HG02885 (cell line): ENCODE measurements at regions not wholly inside any gene's neighbourhood (a gene's known extent, or its start where the extent isn't known, plus 50 kb on each side); places are given as distances from the start of the nearest gene placed in this dataset.
A peak's percentile ranks its signal among the peaks of the same experiment; 100 is the strongest.

Source experiments
- ATAC-seq: cut with Tn5 transposase; IDR thresholded peaks from one replicate; pipeline ENCODE4 v1.9.1; 2021; ENCODE audit warnings: mild to moderate bottlenecking; ENCODE audit not compliant: unreplicated experiment, poor library complexity

DNA sequence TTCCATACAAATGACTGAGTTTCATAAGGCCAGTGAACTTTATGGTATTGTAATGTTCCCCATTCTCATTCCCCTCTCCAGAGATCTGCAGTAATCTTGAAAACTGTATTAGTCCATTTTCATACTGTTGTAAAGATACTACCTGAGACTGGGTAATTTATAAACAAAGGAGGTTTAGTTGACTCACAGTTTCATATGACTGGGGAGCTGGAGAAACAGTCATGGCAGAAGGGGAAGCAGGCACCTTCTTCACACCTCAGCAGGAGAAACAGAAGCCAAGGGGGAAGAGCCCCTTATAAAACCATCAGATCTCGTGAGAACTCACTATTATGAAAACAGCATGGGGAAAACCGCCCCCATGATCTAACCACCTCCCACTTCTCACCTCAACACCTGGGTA lies 318.7 kb upstream of the KLF12 start:
- peak; percentile 43 for ATAC-seq

GRCh38 chr13:74452176-74452575 lies 318.0 kb upstream of the KLF12 start:
- ATAC-seq, result no peak

DNA sequence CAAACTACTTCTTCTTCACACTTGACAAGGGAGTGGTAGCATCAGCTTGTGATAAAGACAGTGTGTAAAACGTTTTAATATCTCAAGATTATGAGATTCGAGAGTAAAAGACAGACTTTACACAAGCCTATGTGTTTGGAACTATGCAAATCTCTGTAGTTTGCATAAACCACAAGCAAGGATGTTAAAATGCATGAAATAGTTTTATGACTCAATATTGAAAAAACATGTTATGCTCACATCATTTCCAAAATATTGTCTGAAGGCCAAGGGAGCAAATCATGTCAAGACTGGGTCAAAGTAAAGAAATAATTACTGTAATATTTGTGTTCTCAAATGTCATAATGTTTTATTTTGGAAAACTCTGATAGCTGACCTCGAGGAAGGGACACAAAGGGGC lies 316.8 kb upstream of the KLF12 start:
- no peak for ATAC-seq

DNA sequence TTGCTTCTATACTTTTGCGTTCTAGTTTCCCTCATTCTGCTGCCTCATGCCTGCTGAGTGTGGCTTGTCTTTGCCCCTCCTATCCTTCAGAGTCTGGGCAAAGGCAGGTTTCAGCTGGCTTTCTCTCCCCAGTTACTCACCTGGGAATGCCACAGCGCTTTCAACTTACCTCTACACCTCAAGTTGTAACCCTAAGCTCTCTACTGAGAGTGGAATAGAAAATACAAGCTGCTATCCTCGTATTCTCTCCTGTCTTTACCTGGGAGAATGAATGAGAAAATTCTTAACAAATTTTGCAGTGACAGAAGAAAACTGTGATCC lies 316.3 kb upstream of the KLF12 start:
- no peak for ATAC-seq

- no peak for ATAC-seq
These were observed 315.8 kb upstream of the KLF12 start for GRCh38 chr13:74449811-74450524.

GRCh38 chr13:74444864-74445479 lies 310.8 kb upstream of the KLF12 start:
- ATAC-seq, result no peak

DNA sequence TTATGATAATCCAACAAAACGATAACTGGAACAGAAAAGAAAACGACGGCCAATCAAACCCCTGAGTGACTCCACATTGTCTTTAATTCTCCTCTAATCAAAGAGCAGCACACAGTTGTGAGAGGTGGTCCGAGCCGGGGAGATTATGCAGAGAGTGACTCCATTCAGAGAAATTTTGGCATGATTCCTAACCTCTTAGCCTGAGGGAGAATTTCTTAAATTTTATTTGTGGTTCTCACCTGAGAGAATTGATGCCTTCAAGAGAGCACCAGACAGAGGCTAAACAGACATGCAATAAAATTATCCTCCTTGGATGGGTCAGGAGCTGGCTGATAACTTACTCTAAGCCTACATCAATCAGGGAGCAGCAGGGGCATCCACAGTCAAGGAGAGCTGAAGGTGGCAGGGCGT lies 310.0 kb upstream of the KLF12 start:
- no peak for ATAC-seq

- ATAC-seq, result no peak
These were observed 309.4 kb upstream of the KLF12 start for GRCh38 chr13:74443631-74444030.

DNA sequence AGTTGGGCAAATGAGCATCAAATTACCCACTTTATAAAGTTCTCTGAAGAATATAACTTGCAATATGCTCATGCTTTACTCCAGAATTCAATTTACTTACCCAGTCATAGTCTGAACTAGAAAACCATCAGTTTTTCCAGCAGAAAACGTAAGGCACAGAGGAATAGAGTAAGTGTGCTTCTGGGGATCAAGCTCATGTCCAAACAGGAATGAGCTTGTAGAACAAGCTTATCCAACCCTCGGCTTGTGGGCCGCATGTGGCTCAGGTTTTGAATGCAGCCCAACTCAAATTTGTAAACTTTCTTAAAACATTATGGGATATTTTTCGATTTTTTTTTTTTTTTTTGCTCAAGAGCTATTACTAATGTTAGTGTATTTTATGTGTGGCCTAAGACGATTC lies 308.5 kb upstream of the KLF12 start:
- ATAC-seq, result no peak

DNA sequence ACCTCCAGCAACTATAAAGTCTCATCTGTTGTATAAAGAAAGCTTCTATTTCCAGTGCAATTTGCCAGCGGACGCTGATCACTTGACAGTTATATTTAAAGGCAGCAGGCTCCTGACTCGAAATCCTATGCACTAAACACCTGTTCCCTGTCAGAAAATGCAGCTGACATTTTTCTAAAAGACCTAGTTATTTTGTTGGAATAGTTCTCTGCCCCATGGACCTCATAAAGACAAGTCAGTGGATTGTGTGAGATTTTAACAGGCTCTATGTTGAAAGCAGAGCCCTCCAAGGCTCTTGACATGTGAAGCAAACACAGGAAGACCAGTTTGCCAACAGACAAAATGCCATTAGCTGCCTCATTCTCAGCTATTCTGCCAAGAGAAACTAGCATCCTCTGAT lies 304.7 kb upstream of the KLF12 start:
- no peak for ATAC-seq

DNA sequence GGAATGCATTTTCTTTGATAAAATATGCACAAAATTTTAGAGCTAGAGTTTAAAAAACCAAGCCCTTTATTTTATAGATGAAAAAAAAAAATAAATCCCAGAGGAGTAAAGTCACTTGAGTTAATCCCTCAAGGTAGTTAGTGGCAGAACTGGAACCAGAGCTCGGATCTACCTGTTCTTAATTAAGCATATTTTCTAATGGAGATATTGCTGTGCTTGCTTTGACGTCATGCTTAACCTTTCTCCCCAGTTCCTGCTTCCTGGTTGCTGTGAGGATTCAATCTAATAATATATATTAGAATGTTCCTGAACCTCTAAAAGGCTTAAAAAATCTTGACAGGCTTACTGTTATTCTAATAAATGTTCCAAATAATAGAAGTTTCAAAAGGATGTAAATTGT lies 300.6 kb upstream of the KLF12 start:
- ATAC-seq, result no peak

GRCh38 chr13:74424455-74424854 lies 290.3 kb upstream of the KLF12 start:
- no peak for ATAC-seq

DNA sequence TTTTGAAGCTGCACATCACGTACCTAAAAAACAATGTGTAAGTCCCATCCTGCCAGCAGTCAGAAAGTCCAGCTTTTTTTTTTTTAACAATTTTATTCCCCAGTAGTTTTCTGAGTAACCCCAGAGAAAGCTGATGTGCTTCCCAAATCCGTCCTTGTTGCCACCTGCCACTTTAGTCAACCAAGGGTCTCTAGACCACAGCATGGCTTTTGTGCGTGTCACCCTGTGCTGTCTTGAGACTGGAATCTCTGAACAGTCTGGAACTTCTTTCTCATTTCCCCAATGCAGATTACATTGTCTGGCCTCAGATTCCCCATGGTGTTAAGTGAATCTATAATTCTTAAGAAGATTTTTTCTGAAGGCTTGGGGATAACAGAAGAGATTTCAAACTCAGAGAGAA lies 289.2 kb upstream of the KLF12 start:
- ATAC-seq, result no peak

DNA sequence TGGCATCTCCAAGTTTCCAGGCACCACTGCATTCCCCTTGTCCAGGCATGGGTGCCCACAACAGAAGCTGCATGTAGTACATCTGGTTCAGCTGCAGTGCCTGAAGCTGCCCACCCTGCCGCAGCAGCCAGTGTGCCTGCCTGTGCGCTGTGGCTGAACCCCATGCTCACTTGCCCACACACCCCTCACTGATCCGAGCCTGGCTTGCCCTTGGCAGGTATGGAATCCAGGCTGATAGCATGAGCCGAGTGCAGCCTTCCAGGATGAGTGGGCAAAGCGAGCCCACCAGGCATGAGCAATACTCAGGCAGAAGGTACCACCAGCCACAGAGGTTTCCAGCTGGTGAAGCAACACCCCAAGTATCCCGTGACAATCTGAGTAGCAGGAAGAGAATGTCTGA lies 280.3 kb upstream of the KLF12 start:
- ATAC-seq, result no peak

- ATAC-seq, result no peak
These were observed 279.3 kb upstream of the KLF12 start for GRCh38 chr13:74413482-74413881.

DNA sequence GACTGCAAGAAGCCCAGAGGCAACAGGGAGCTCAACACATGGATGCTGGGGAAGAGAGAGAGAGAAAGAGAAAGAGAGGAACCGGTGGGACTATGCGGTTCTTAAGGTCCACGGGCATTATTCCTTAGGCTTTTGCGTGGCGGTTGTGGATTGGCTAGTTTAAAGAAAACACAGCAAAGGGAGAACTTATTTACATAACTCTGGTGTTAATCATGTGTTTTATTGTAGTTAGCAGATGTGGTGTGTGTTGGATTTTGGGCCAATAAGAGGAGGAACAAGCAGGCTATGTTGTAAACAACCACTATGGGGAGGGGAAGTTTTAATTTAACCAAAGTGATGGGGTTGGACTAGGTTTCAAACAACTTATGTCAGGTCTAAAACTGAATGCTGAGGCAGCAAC lies 275.3 kb upstream of the KLF12 start:
- ATAC-seq, result no peak

DNA sequence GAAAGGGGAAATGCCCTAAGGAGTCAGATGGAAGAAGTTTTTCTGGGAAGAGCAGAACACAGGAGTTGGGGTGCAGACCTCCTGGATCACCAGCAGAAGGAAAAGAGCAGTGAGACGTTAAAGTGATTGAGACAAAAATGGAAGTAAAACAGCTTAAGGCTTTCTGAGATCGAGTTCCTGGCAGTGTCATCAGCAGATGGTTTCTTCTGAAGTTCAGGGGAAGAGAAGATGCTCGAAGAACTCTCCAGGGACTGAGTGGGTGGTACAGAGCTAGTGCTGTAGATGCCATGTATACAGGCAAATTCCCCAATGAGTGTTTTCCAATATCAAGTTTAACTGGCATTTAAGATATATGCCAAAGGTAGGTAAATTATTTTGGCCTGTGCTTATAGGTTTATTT lies 272.2 kb upstream of the KLF12 start:
- no peak for ATAC-seq

DNA sequence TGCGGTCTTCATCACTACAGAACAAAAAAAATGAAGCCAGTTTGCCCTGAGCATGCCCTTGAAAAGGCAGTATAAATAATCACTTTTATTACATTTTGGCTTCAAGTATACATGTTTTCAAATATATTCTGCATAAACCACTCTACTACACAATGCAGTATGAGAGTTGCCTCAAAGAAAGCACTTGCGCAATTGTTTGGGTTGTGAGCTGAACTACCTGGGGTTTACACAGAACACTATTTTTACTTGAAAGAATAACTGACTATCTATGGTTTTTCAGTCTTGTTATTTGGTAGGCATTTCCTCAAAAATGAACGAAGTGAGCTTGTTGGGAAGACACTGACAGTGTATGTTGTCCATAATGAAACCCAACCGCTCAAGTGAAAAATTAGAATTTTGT lies 264.4 kb upstream of the KLF12 start:
- no peak for ATAC-seq

- ATAC-seq, result no peak
These were observed 254.9 kb upstream of the KLF12 start for GRCh38 chr13:74389056-74389455.

DNA sequence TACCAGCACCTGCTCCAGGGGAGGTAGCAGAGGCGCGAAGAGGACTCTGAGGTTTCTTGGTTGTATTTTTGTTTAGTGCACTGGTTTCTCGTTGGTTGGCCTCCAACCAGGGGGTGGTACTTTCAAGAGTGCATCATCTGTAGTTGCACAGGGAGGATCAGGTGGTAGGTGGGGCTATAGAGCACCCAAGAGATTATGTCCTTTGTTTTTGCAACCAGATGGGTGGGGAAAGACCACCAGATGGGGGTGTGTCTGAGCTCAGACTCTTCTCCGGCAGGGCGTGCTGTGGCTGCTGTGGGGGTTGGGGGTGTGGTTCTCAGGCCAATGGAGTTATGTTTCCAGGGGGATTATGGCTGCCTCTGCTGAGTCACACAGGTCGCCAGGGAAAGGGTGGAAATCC lies 254.4 kb upstream of the KLF12 start:
- no peak for ATAC-seq

DNA sequence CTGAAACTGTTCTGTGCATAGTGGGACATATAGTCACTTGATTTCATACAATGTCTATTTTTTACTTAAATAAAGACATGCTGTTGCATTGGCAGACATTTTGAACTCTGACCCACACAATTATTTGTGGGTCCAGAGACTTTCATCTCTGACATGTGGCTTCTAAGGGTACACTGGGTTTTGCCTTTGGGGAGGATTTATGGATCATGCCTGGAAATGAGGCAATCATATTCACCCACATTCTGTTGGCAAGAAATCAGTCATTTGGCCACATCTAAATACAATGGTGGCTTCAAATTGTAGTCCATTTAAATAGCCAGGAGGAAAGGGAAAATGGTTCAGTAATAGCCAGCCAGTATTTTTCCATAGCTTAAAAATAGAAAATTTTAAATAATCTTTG lies 238.3 kb upstream of the KLF12 start:
- ATAC-seq, result no peak

- ATAC-seq, result no peak
These were observed 233.0 kb upstream of the KLF12 start for GRCh38 chr13:74367193-74367592.

GRCh38 chr13:74361274-74361673 lies 227.1 kb upstream of the KLF12 start:
- no peak for ATAC-seq
